Type B pancreatic cell (in vitro differentiated cells): ENCODE measurements at regions not wholly inside any gene's neighbourhood (a gene's known extent, or its start where the extent isn't known, plus 50 kb on each side); places are given as distances from the start of the nearest gene placed in this dataset.

ENCODE experiments used
- DNase-seq: peaks from one replicate; pipeline ENCODE4 v3.0.0; 2021; ENCODE audit warnings: mixed read lengths; ENCODE audit not compliant: unreplicated experiment; ENCODE audit errors: extremely low spot score
- H3K27ac Mint-ChIP-seq: 2 replicates; pipeline ENCODE4 v1.8.0; 2021; ENCODE audit warnings: mild to moderate bottlenecking, mixed read lengths
- H3K27me3 Mint-ChIP-seq: 2 replicates; pipeline ENCODE4 v1.8.0; 2021; ENCODE audit warnings: mixed read lengths
- H3K36me3 Mint-ChIP-seq: 2 replicates; pipeline ENCODE4 v1.8.0; 2021; ENCODE audit warnings: mixed read lengths
- H3K4me1 Mint-ChIP-seq: one replicate; pipeline ENCODE4 v1.8.0; 2021; ENCODE audit warnings: mixed read lengths; ENCODE audit not compliant: unreplicated experiment
- H3K4me3 Mint-ChIP-seq: 2 replicates; pipeline ENCODE4 v1.8.0; 2021; ENCODE audit warnings: mild to moderate bottlenecking, mixed read lengths
- H3K9me3 Mint-ChIP-seq: 2 replicates; pipeline ENCODE4 v1.8.0; 2021; ENCODE audit warnings: mixed read lengths
- CTCF ChIP-seq: fragments of 200-600 bp; sonication (generic); conservative IDR thresholded peaks from 2 replicates; pipeline ENCODE4 v1.5.0; 2021; ENCODE audit warnings: antibody characterized with exemption, mild to moderate bottlenecking

- Mint-ChIP-seq H3K27ac (no peak overlapping the region), H3K27me3 (no peaks in the 10 kb centered on the region), H3K36me3 (no peaks in the 10 kb centered on the region), H3K4me3 (no peak overlapping the region), H3K9me3 (peaks cover 4% of the 10 kb centered on the region), H3K4me1 (peaks cover 6% of the 10 kb centered on the region)
- no peak for TF ChIP-seq CTCF
- DNase-seq, result no peak
Observed at GRCh38 chr13:63161219-63161618, 1745.6 kb upstream of the PCDH20 start.

GRCh38 chr13:63156816-63157215, 1741.2 kb upstream of the PCDH20 start:
- DNase-seq, result no peak
- Mint-ChIP-seq H3K4me3 (no peak overlapping the region), H3K36me3 (no peaks in the 10 kb centered on the region), H3K27ac (no peak overlapping the region), H3K27me3 (no peaks in the 10 kb centered on the region), H3K4me1 (peaks cover 6% of the 10 kb centered on the region), H3K9me3 (peaks cover 4% of the 10 kb centered on the region)
- TF ChIP-seq CTCF, result no peak

GRCh38 chr13:63149375-63149774, 1733.7 kb upstream of the PCDH20 start:
- no peaks in the 10 kb centered on the region for H3K27me3 Mint-ChIP-seq

GRCh38 chr13:63139277-63139676, 1723.6 kb upstream of the PCDH20 start:
- Mint-ChIP-seq H3K4me3 (no peak overlapping the region), H3K27ac (no peak overlapping the region), H3K27me3 (no peaks in the 10 kb centered on the region), H3K36me3 (no peaks in the 10 kb centered on the region), H3K4me1 (no peaks in the 10 kb centered on the region), H3K9me3 (peaks cover 6% of the 10 kb centered on the region)
- no peak for TF ChIP-seq CTCF
- DNase-seq, result no peak

More at GRCh38 chr13:63149375-63149774, 1733.7 kb upstream of the PCDH20 start:
- no peaks in the 10 kb centered on the region for H3K4me1 Mint-ChIP-seq
- H3K36me3 Mint-ChIP-seq, result no peaks in the 10 kb centered on the region
- no peak for DNase-seq
- TF ChIP-seq CTCF, result no peak
- no peak overlapping the region for H3K4me3 Mint-ChIP-seq
- H3K9me3 Mint-ChIP-seq, result peaks cover 15% of the 10 kb centered on the region
- H3K27ac Mint-ChIP-seq, result no peak overlapping the region

GRCh38 chr13:63129995-63130394, 1714.3 kb upstream of the PCDH20 start:
- TF ChIP-seq CTCF, result no peak

GRCh38 chr13:63128716-63129115, 1713.1 kb upstream of the PCDH20 start:
- no peaks in the 10 kb centered on the region for H3K9me3 Mint-ChIP-seq
- TF ChIP-seq CTCF, result no peak
- no peak for DNase-seq
- H3K4me1 Mint-ChIP-seq, result peaks cover 4% of the 10 kb centered on the region
- H3K4me3 Mint-ChIP-seq, result no peak overlapping the region
- no peaks in the 10 kb centered on the region for H3K36me3 Mint-ChIP-seq
- no peaks in the 10 kb centered on the region for H3K27me3 Mint-ChIP-seq
- H3K27ac Mint-ChIP-seq, result no peak overlapping the region

More at GRCh38 chr13:63129995-63130394, 1714.3 kb upstream of the PCDH20 start:
- Mint-ChIP-seq H3K27ac (no peak overlapping the region), H3K4me1 (peaks cover 2% of the 10 kb centered on the region), H3K27me3 (no peaks in the 10 kb centered on the region), H3K36me3 (no peaks in the 10 kb centered on the region), H3K9me3 (no peaks in the 10 kb centered on the region), H3K4me3 (no peak overlapping the region)
- no peak for DNase-seq
